ENCODE measurements at regions not wholly inside any gene's neighbourhood (a gene's known extent, or its start where the extent isn't known, plus 50 kb on each side); places are given as distances from the start of the nearest gene placed in this dataset.

DNA sequence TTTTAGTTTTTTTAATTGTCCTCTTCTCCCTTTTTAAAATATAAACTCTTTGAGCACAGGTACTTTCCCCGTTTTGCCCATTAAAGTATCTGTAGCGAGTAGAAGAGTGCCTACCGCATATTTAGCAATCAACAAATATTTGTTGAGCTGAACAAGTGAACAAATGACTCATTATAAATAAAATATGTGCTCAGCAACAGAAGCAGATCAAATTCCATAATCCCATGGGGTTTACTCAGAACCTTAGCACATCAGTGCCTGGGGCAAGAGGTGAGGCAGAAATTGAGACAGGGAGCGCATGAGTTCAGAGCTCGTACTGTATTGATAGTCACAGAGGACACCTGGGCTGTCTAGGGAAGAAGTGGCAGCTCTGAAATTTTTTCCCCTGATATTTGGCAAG lies 161.0 kb downstream of the SEM1 start:
- TF ChIP-seq, protein P1, sequence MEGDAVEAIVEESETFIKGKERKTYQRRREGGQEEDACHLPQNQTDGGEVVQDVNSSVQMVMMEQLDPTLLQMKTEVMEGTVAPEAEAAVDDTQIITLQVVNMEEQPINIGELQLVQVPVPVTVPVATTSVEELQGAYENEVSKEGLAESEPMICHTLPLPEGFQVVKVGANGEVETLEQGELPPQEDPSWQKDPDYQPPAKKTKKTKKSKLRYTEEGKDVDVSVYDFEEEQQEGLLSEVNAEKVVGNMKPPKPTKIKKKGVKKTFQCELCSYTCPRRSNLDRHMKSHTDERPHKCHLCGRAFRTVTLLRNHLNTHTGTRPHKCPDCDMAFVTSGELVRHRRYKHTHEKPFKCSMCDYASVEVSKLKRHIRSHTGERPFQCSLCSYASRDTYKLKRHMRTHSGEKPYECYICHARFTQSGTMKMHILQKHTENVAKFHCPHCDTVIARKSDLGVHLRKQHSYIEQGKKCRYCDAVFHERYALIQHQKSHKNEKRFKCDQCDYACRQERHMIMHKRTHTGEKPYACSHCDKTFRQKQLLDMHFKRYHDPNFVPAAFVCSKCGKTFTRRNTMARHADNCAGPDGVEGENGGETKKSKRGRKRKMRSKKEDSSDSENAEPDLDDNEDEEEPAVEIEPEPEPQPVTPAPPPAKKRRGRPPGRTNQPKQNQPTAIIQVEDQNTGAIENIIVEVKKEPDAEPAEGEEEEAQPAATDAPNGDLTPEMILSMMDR (IDR thresholded peaks at IDR 0.05) = no peak
- TF ChIP-seq POLR2AphosphoS5 (IDR thresholded peaks at IDR 0.05) = no peak
- TF ChIP-seq POLR2A (IDR thresholded peaks at IDR 0.05) = no peak
- no peak for TF ChIP-seq EP300 (IDR thresholded peaks at IDR 0.05)

All from sigmoid colon (tissue), 4 donors.